ENCODE measurements at regions not wholly inside any gene's neighbourhood (a gene's known extent, or its start where the extent isn't known, plus 50 kb on each side); places are given as distances from the start of the nearest gene placed in this dataset.
"Not testable (repeated sequence)": the region's sequence is repeated elsewhere in the genome, so short reads cannot be mapped to it uniquely, and the experiment has no call there.

DNA sequence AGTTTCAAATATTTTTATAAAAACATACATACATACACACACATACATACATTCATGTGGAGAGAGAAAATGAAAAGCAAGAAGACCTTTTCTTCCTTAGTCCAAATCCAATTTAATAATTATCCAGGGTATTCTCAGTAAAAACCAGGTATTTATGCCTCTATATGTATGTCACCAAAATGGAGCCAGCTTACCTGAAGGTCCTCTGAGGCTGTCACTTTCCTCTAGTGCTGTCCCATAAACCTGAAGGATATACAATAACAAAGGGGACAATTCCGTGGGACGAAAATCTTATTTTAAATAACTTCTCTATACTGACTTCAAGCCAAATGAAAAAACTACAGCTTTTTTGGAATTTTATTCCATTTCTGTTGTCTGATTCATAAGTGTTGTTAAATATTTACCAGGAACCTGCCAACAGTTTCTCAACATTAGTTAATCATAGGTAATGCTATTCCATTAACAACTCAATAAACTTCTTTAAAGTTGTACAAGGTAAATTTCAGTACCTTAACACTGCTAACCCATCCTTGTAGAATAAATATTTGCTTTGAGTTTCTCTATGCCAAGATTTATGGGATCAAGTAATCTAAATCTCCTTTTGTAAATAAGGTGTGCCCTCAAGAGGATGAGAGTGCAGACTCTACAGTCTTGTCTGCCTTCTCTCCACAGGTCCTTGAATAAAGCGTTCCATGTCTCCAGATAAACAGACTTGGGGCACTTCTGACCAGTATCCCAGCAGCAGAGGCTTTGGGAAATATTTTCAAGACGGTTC lies 260.3 kb downstream of the AHR start:
- H3K36me3 Mint-ChIP-seq: no peaks in the 10 kb centered on the region
- no peak overlapping the region for H3K27ac Mint-ChIP-seq
- no peak overlapping the region for H3K4me3 Mint-ChIP-seq
- peaks cover 4% of the 10 kb centered on the region for H3K27me3 Mint-ChIP-seq
- H3K9me3 Mint-ChIP-seq (ENCODE audit: low read depth): no peaks in the 10 kb centered on the region
- no peaks in the 10 kb centered on the region for H3K4me1 Mint-ChIP-seq (ENCODE audit: low read depth)

- no peak overlapping the region for H3K27ac Mint-ChIP-seq
- H3K36me3 Mint-ChIP-seq: no peaks in the 10 kb centered on the region
- no peaks in the 10 kb centered on the region for H3K9me3 Mint-ChIP-seq (ENCODE audit: low read depth)
- H3K4me3 Mint-ChIP-seq: no peak overlapping the region
- peaks cover 4% of the 10 kb centered on the region for H3K27me3 Mint-ChIP-seq
- no peaks in the 10 kb centered on the region for H3K4me1 Mint-ChIP-seq (ENCODE audit: low read depth)
Measured at GRCh38 chr7:17559388-17559787, 260.9 kb downstream of the AHR start.

- Mint-ChIP-seq H3K27me3 (peaks cover 4% of the 10 kb centered on the region), H3K9me3 (ENCODE audit: low read depth) (no peaks in the 10 kb centered on the region), H3K4me1 (ENCODE audit: low read depth) (no peaks in the 10 kb centered on the region), H3K27ac (no peak overlapping the region), H3K36me3 (no peaks in the 10 kb centered on the region), H3K4me3 (no peak overlapping the region)
Measured at GRCh38 chr7:17560516-17560915, 262.1 kb downstream of the AHR start.

- Mint-ChIP-seq H3K27ac (no peak overlapping the region), H3K4me1 (ENCODE audit: low read depth) (no peaks in the 10 kb centered on the region), H3K27me3 (peaks cover 4% of the 10 kb centered on the region), H3K4me3 (no peak overlapping the region), H3K36me3 (no peaks in the 10 kb centered on the region), H3K9me3 (ENCODE audit: low read depth) (no peaks in the 10 kb centered on the region)
Measured at GRCh38 chr7:17560966-17561365, 262.5 kb downstream of the AHR start.

GRCh38 chr7:17564678-17565212 lies 266.3 kb downstream of the AHR start:
- Mint-ChIP-seq H3K9me3 (ENCODE audit: low read depth) (peaks cover 4% of the 10 kb centered on the region), H3K4me3 (no peak overlapping the region), H3K27ac (no peak overlapping the region), H3K4me1 (ENCODE audit: low read depth) (no peaks in the 10 kb centered on the region), H3K27me3 (peaks cover 4% of the 10 kb centered on the region), H3K36me3 (no peaks in the 10 kb centered on the region)

DNA sequence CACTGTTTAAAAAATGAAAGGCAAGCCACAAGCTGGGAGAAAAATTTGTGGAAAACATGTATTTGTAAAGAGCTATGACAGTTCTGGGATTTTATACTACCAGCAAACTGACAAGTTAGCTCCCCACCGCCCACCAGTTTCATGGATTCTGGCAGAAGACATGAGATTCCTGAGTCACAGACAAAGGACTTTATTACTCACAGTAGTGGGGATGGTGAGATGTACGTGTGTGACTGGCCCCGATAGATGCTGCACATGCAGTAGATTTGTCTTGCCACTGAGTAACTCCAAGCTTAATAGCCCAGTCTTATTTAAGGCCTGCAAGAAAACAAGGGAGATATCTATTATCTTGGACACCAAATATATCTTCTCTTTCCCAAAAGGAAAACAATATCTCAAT lies 281.7 kb downstream of the AHR start:
- H3K4me3 Mint-ChIP-seq: no peak overlapping the region
- H3K9me3 Mint-ChIP-seq (ENCODE audit: low read depth): peaks cover 7% of the 10 kb centered on the region
- H3K27me3 Mint-ChIP-seq: peaks cover 8% of the 10 kb centered on the region
- no peak overlapping the region for H3K27ac Mint-ChIP-seq
- H3K4me1 Mint-ChIP-seq (ENCODE audit: low read depth): no peaks in the 10 kb centered on the region
- no peaks in the 10 kb centered on the region for H3K36me3 Mint-ChIP-seq

DNA sequence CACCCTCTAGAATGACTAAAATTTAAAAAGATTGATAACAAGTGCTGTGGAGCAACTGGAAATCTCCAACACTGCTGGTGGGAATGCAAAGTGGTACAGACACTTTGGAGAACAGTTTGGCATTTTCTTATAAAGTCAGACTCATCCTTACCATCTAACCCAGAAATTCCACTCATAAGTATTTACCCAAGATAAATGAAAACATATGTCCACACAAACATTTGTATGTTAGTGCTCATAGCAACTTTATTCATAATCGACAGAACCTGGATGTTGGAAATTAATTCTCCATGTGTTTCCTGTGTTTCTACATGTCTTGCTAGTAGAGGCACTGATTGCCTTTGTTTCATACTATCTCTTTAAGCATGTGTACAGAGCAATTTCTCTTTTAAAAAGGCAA lies 282.4 kb downstream of the AHR start:
- Mint-ChIP-seq H3K27ac (no peak overlapping the region), H3K4me3 (no peak overlapping the region), H3K4me1 (ENCODE audit: low read depth) (no peaks in the 10 kb centered on the region), H3K36me3 (no peaks in the 10 kb centered on the region), H3K27me3 (peaks cover 8% of the 10 kb centered on the region), H3K9me3 (ENCODE audit: low read depth) (peaks cover 7% of the 10 kb centered on the region)

- Mint-ChIP-seq H3K4me1 (ENCODE audit: low read depth) (no peaks in the 10 kb centered on the region), H3K27ac (no peak overlapping the region), H3K4me3 (no peak overlapping the region), H3K9me3 (ENCODE audit: low read depth) (peaks cover 7% of the 10 kb centered on the region), H3K27me3 (peaks cover 8% of the 10 kb centered on the region), H3K36me3 (no peaks in the 10 kb centered on the region)
Measured at GRCh38 chr7:17581301-17581700, 282.8 kb downstream of the AHR start.

- H3K36me3 Mint-ChIP-seq; H3K4me3 Mint-ChIP-seq; H3K4me1 Mint-ChIP-seq (ENCODE audit: low read depth); H3K9me3 Mint-ChIP-seq (ENCODE audit: low read depth); H3K27ac Mint-ChIP-seq; H3K27me3 Mint-ChIP-seq: not testable (repeated sequence)
Measured at GRCh38 chr7:17582696-17583095, 284.2 kb downstream of the AHR start.

- no peaks in the 10 kb centered on the region for H3K9me3 Mint-ChIP-seq (ENCODE audit: low read depth)
- H3K4me3 Mint-ChIP-seq: no peak overlapping the region
- H3K27ac Mint-ChIP-seq: no peak overlapping the region
- no peaks in the 10 kb centered on the region for H3K4me1 Mint-ChIP-seq (ENCODE audit: low read depth)
- H3K27me3 Mint-ChIP-seq: peaks cover 4% of the 10 kb centered on the region
- H3K36me3 Mint-ChIP-seq: no peaks in the 10 kb centered on the region
Measured at GRCh38 chr7:17583786-17584185, 285.3 kb downstream of the AHR start.

DNA sequence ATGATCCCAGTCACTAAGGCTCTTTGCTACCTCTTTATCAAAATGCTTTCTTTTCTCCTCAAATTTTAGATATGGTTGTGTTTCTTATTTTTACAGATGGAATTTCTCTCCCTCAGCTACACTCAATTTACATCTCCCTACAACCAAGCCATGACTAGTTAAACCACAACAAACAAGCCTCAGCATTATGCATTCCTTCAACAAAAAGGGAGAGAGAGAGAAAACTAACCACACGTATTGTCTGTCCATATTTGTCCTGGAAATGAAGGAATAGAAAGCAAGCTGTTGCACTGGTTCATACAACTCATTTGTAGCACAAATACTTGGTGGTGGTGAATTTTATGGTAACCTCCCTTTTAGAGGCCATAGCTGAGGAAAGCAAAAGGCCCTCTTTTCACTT lies 286.4 kb downstream of the AHR start:
- Mint-ChIP-seq H3K27me3 (peaks cover 4% of the 10 kb centered on the region), H3K4me3 (no peak overlapping the region), H3K36me3 (no peaks in the 10 kb centered on the region), H3K27ac (no peak overlapping the region), H3K9me3 (ENCODE audit: low read depth) (no peaks in the 10 kb centered on the region), H3K4me1 (ENCODE audit: low read depth) (no peaks in the 10 kb centered on the region)

DNA sequence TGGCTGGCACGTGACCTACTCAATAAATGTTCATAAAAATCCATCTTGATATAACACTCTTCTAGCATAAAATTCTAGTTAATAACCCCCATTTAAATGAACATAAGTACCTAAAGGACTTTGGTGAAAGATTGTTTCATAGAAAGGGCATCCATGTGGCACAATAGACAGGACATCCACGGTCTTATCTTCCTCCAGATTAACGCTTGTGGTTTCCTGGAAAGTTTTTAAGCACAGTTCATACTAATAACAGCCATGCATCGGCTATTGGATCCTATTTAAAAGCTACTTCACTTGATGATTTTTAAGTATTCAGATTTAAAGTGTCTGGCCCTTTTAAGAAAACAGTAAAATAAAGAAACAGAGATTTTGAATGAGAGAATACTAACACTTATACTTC lies 288.3 kb downstream of the AHR start:
- H3K27me3 Mint-ChIP-seq: peaks cover 4% of the 10 kb centered on the region
- no peaks in the 10 kb centered on the region for H3K36me3 Mint-ChIP-seq
- no peak overlapping the region for H3K27ac Mint-ChIP-seq
- no peak overlapping the region for H3K4me3 Mint-ChIP-seq
- H3K9me3 Mint-ChIP-seq (ENCODE audit: low read depth): no peaks in the 10 kb centered on the region
- no peaks in the 10 kb centered on the region for H3K4me1 Mint-ChIP-seq (ENCODE audit: low read depth)

DNA sequence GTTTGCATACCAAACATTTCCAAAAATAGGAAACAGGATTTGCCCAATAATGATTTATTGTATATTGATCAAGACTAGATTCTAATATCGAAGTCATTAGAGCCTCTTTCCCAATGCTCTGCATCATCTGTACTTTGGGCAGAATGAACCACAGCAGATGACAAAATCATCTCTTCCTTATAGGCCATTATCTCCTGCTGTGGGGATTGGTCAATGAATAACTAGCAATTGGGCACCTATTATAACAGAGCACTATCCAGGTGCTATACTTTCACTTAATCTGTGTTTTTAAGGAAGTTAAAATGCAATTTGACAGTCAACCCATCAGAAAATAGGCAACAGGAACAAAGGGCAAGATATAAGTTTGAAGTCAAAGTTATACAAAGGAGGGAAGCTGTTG lies 290.3 kb downstream of the AHR start:
- Mint-ChIP-seq H3K4me3 (no peak overlapping the region), H3K27ac (no peak overlapping the region), H3K9me3 (ENCODE audit: low read depth) (no peaks in the 10 kb centered on the region), H3K4me1 (ENCODE audit: low read depth) (no peaks in the 10 kb centered on the region), H3K36me3 (no peaks in the 10 kb centered on the region), H3K27me3 (peaks cover 3% of the 10 kb centered on the region)

GRCh38 chr7:17589671-17590070 lies 291.2 kb downstream of the AHR start:
- Mint-ChIP-seq H3K4me1 (ENCODE audit: low read depth) (no peaks in the 10 kb centered on the region), H3K27me3 (peaks cover 2% of the 10 kb centered on the region), H3K9me3 (ENCODE audit: low read depth) (no peaks in the 10 kb centered on the region), H3K36me3 (no peaks in the 10 kb centered on the region), H3K27ac (no peak overlapping the region), H3K4me3 (no peak overlapping the region)

DNA sequence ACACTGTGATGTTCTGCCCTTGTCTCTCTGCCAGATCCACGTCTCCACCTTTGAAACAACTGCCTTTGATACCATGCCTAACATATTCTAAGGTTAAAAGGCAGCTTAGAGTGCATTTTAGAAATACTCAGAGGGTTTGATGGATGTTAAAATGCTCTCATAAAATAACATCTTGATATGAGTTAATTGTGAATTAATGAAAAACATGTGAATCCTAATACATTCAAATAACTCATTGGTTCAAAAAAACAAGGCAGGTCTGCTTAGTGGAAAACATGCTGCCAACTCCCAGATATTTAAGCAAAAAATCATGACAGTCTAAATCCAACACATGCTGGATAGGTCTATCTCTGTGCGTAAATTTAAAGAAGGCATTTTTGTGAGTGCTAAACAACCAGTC lies 291.8 kb downstream of the AHR start:
- Mint-ChIP-seq H3K36me3 (no peaks in the 10 kb centered on the region), H3K27me3 (no peaks in the 10 kb centered on the region), H3K27ac (no peak overlapping the region), H3K9me3 (ENCODE audit: low read depth) (no peaks in the 10 kb centered on the region), H3K4me3 (no peak overlapping the region), H3K4me1 (ENCODE audit: low read depth) (no peaks in the 10 kb centered on the region)

- no peaks in the 10 kb centered on the region for H3K36me3 Mint-ChIP-seq
- no peak overlapping the region for H3K4me3 Mint-ChIP-seq
- H3K27me3 Mint-ChIP-seq: peaks cover 4% of the 10 kb centered on the region
- H3K4me1 Mint-ChIP-seq (ENCODE audit: low read depth): no peaks in the 10 kb centered on the region
- no peak overlapping the region for H3K27ac Mint-ChIP-seq
- H3K9me3 Mint-ChIP-seq (ENCODE audit: low read depth): no peaks in the 10 kb centered on the region
Measured at GRCh38 chr7:17593819-17594419, 295.5 kb downstream of the AHR start.
